ENCODE measurements at regions not wholly inside any gene's neighbourhood (a gene's known extent, or its start where the extent isn't known, plus 50 kb on each side); places are given as distances from the start of the nearest gene placed in this dataset.

DNA sequence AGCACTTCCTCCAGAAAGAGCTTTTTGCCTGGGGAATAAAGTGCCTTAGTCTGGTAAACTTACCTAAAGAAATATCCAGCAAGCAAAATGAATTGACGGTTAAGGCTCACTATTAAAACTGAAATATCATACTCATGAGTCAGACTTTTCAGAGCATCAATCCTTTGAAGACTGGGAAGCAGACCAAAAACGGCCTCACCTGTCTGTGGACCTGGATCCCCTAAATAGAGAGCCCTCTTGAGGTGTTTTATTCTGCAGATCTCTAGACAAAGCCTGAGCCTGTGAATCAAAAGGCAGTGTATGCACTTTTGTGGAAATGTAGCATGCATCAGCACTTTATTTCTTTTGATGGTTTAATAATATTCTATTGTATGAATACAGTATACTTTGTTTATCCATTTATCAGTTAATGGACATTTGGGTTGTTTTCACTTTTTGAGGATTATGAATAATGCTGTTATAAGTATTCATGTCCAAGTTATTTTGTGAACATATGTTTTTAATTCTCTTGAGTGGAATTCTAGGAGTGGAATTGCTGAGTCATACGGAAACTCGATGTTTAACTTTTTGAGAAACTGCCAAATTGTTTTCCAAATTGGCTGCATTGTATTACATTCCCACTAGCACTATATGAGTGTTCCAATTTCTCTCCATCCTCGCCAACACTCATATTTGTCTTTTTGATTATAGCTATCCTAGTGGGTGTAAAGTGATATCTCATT, 449.0 kb upstream of the IGFBP3 start:
- Histone ChIP-seq H4K8ac (ENCODE audit: extremely low read depth, insufficient read depth, low read length) (no peak overlapping the region), H3K79me2 (ENCODE audit: control insufficient read depth in 1 of 2, insufficient read depth in 2 of 2, low read length in 2 of 2) (no peaks in the 10 kb centered on the region), H3K23me2 (ENCODE audit: low read depth, low read length) (no peaks in the 10 kb centered on the region; the same call in 1 of the 2 replicates), H3K9me3 (ENCODE audit: insufficient read depth in 2 of 2, low read depth in 1 of 2, low read length in 1 of 2) (no peaks in the 10 kb centered on the region), H3K79me1 (ENCODE audit: low read depth, low read length) (no peaks in the 10 kb centered on the region), H3K4ac (replicated peaks; ENCODE audit: insufficient read length, low read depth, low read length) (no peak overlapping the region), H3K56ac (replicated peaks; ENCODE audit: insufficient read length, low read depth, low read length) (no peak overlapping the region), H3K4me2 (ENCODE audit: insufficient read depth in 1 of 2, low read depth in 2 of 2, low read length in 2 of 2) (no peak overlapping the region), H2BK20ac (ENCODE audit: low read length) (no peak overlapping the region), H4K20me1 (replicated peaks in 1 of 2; ENCODE audit: control insufficient read depth in 1 of 2, insufficient read depth in 2 of 2, low read length in 2 of 2) (no peaks in the 10 kb centered on the region), H3K9ac (replicated peaks in 1 of 4; ENCODE audit: extremely low read depth in 1 of 4, low read depth in 3 of 4, low read length in 3 of 4) (no peak overlapping the region), H3K4me3 (ENCODE audit: extremely low read depth in 1 of 4, insufficient read depth in 2 of 4, low read depth in 3 of 4, low read length in 4 of 4) (no peak overlapping the region), H3K14ac (ENCODE audit: insufficient read length) (no peak overlapping the region), H4K91ac (replicated peaks; ENCODE audit: insufficient read length, low read length) (no peak overlapping the region), H2AFZ (ENCODE audit: low read length) (no peak overlapping the region), H2AK5ac (ENCODE audit: low read depth, low read length) (no peak overlapping the region), H3K4me1 (replicated peaks in 1 of 4; ENCODE audit: control insufficient read depth in 3 of 4, insufficient read depth in 4 of 4, low read length in 3 of 4) (no peaks in the 10 kb centered on the region), H3K27me3 (replicated peaks in 1 of 4; ENCODE audit: control insufficient read depth in 3 of 4, extremely low read depth in 1 of 4, insufficient read depth in 3 of 4, low read length in 3 of 4) (no peaks in the 10 kb centered on the region), H4K5ac (ENCODE audit: insufficient read length, low read depth, low read length) (no peak overlapping the region), H3K18ac (ENCODE audit: extremely low read depth, low read length) (no peak overlapping the region), H2BK5ac (ENCODE audit: low read depth, low read length) (no peak overlapping the region), H3K23ac (ENCODE audit: insufficient read length) (no peak overlapping the region), H2BK15ac (ENCODE audit: low read length) (no peak overlapping the region), H3K27ac (ENCODE audit: low read depth, low read length) (no peak overlapping the region), H3K36me3 (ENCODE audit: control insufficient read depth in 2 of 4, insufficient read depth in 4 of 4, low read length in 3 of 4) (no peaks in the 10 kb centered on the region), H2BK120ac (replicated peaks; ENCODE audit: low read depth, low read length) (no peak overlapping the region), H2BK12ac (ENCODE audit: low read depth, low read length) (no peak overlapping the region)
- ChIA-PET CTCF (ENCODE audit: partially characterized antibody) (interaction anchor here (1.5 to 1.9 kb wide), 2 partner anchors 408 to 447 kb away, joined by 3 to 5 read pairs; no protein-coding TSS in a partner anchor), POLR2A (ENCODE audit: partially characterized antibody) (no interaction called here)
- DNase-seq (ENCODE audit: low read depth in 1 of 2, low spot score in 2 of 2): no peak
- TF ChIP-seq RAD21 (IDR thresholded peaks at IDR 0.05 in 1 of 2, conservative IDR thresholded peaks at IDR 0.05 in 1 of 2; ENCODE audit: low read depth in 2 of 2, low read length in 2 of 2) (0 out of 4 replicates have a peak, but pooled peaks of 1 of the 2 experiments have one; percentile 4), POLR2AphosphoS5 (IDR thresholded peaks at IDR 0.05; ENCODE audit: low read depth, low read length) (no peak), TBP (IDR thresholded peaks at IDR 0.05; ENCODE audit: low read depth, low read length) (no peak), CHD2 (IDR thresholded peaks at IDR 0.05; ENCODE audit: low read length) (no peak), CTBP2 (IDR thresholded peaks at IDR 0.05; ENCODE audit: borderline replicate concordance, insufficient read depth, insufficient read length, low read length) (no peak), ZNF274 (IDR thresholded peaks at IDR 0.05; ENCODE audit: borderline replicate concordance, extremely low read depth, low read length) (no peak)
- TF ChIP-seq, protein P1, sequence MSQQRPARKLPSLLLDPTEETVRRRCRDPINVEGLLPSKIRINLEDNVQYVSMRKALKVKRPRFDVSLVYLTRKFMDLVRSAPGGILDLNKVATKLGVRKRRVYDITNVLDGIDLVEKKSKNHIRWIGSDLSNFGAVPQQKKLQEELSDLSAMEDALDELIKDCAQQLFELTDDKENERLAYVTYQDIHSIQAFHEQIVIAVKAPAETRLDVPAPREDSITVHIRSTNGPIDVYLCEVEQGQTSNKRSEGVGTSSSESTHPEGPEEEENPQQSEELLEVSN (IDR thresholded peaks at IDR 0.05): no peak
- WGBS, 2 experiments (ENCODE audit: extremely low coverage in 1 of 2, insufficient coverage in 1 of 2, insufficient read length in 1 of 2, insufficient replicate concordance in 2 of 2, low coverage in 1 of 2, low lambda C conversion rate in 2 of 2, missing lambda C conversion rate in 1 of 2): 80% methylated on average over 5 of the region's 5 CpGs; no CpG with 5 or more reads in 1 of the 2 experiments
- FAIRE-seq: no peak

Measured in H1 (cell line).